ENCODE measurements at regions not wholly inside any gene's neighbourhood (a gene's known extent, or its start where the extent isn't known, plus 50 kb on each side); places are given as distances from the start of the nearest gene placed in this dataset.

- no peak for DNase-seq (ENCODE audit: low spot score)
- in situ Hi-C loops (cut with MboI; ENCODE audit: low pct_unique_long_range_greater_than_20kb, low sequenced_read_pairs, unreplicated experiment) = no loop called here
- no peak for TF ChIP-seq CTCF (IDR thresholded peaks at IDR 0.05; ENCODE audit: extremely low read depth, insufficient read depth, missing control alignments)
These were observed 99.9 kb downstream of the ELOVL4 start for GRCh38 chr6:79847426-79847825.

GRCh38 chr6:79842376-79843040, 104.8 kb downstream of the ELOVL4 start:
- no peak for DNase-seq (ENCODE audit: low spot score)
- TF ChIP-seq CTCF (IDR thresholded peaks at IDR 0.05; ENCODE audit: extremely low read depth, insufficient read depth, missing control alignments) = no peak
- in situ Hi-C loops (cut with MboI; ENCODE audit: low pct_unique_long_range_greater_than_20kb, low sequenced_read_pairs, unreplicated experiment) = no loop called here

GRCh38 chr6:79841577-79842375, 105.6 kb downstream of the ELOVL4 start:
- in situ Hi-C loops (cut with MboI; ENCODE audit: low pct_unique_long_range_greater_than_20kb, low sequenced_read_pairs, unreplicated experiment) = no loop called here
- DNase-seq (ENCODE audit: low spot score) = no peak
- no peak for TF ChIP-seq CTCF (IDR thresholded peaks at IDR 0.05; ENCODE audit: extremely low read depth, insufficient read depth, missing control alignments)

GRCh38 chr6:79838851-79839250, 108.5 kb downstream of the ELOVL4 start:
- in situ Hi-C loops (cut with MboI; ENCODE audit: low pct_unique_long_range_greater_than_20kb, low sequenced_read_pairs, unreplicated experiment) = no loop called here
- TF ChIP-seq CTCF (IDR thresholded peaks at IDR 0.05; ENCODE audit: extremely low read depth, insufficient read depth, missing control alignments) = no peak
- DNase-seq (ENCODE audit: low spot score) = no peak

GRCh38 chr6:79833964-79834284, 113.4 kb downstream of the ELOVL4 start:
- no peak for DNase-seq (ENCODE audit: low spot score)
- no peak for TF ChIP-seq CTCF (IDR thresholded peaks at IDR 0.05; ENCODE audit: extremely low read depth, insufficient read depth, missing control alignments)
- in situ Hi-C loops (cut with MboI; ENCODE audit: low pct_unique_long_range_greater_than_20kb, low sequenced_read_pairs, unreplicated experiment) = no loop called here

- in situ Hi-C loops (cut with MboI; ENCODE audit: low pct_unique_long_range_greater_than_20kb, low sequenced_read_pairs, unreplicated experiment) = no loop called here
- no peak for DNase-seq (ENCODE audit: low spot score)
- TF ChIP-seq CTCF (IDR thresholded peaks at IDR 0.05; ENCODE audit: extremely low read depth, insufficient read depth, missing control alignments) = no peak
These were observed 113.9 kb downstream of the ELOVL4 start for GRCh38 chr6:79833264-79833963.

Data from GM13977 (cell line).